GM18517 (cell line): ENCODE measurements at regions not wholly inside any gene's neighbourhood (a gene's known extent, or its start where the extent isn't known, plus 50 kb on each side); places are given as distances from the start of the nearest gene placed in this dataset.

Experiments used
- ATAC-seq: cut with Tn5 transposase; IDR thresholded peaks from one replicate; pipeline ENCODE4 v1.9.1; 2021; ENCODE audit warnings: mild to moderate bottlenecking, moderate library complexity; ENCODE audit not compliant: unreplicated experiment

DNA sequence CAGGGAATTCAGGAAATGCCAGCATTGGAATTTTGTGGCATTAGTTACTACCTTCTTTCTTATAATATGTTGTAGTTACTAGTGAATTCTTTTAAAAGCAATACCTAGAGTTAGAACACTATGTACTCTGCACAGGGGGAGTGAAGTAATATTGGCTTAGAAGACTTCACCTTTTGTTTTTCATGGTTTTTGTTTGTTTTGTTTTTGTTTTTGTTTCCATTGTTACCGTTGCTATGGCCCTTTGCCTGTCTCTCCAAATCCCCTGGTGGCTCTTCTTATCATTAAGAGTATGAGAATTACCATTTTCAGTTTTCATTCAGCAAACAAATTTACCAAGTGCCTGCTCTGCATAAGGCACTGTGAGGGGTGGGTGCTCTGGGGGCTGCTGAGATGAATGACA is 160.1 kb downstream of the HAUS1 start:
- peak; percentile 61 for ATAC-seq

DNA sequence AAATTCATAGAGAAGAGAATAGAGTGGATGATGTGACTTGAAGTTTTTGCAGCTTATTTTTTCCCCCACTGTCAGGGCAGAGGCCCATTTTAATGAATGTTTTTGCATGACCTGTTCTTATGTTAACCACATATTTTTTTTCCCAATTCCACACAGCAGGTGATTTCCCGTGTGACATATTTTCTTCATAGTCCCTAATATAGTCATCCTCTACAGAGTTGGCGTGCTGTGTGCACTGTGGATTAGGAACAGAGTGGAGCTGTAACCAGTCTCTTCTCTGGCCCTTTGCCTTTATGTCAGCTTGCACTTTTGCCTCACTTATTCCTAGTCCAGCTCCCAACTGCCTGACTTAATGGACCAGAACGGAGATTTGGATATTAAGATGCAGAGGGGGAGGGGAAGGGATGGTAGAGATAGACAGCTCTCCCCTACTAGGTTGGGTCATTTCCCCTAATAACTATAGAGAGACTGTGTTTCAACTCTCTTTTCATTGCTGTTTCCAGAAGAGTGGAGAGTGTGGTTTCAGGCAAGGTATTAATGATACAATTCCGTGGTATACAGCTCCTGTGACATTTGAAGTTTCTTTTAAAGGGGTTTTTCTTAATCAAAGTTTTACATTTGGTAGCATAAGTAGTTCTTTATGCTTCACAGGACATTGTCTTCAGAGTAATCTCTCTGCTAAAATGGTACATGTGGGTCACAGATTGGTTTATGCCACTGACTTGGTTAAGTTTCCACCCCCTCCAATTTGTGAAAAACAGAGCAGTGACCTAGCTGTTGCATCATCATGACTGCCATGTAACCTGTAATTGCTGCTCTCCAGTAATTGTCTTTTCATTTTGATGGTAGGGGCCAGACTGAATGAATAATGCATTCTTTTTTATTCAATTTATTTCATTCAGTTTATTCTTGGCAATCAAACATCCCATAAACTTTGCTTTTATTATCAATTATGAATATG is 161.3 kb downstream of the HAUS1 start:
- no peak for ATAC-seq

DNA sequence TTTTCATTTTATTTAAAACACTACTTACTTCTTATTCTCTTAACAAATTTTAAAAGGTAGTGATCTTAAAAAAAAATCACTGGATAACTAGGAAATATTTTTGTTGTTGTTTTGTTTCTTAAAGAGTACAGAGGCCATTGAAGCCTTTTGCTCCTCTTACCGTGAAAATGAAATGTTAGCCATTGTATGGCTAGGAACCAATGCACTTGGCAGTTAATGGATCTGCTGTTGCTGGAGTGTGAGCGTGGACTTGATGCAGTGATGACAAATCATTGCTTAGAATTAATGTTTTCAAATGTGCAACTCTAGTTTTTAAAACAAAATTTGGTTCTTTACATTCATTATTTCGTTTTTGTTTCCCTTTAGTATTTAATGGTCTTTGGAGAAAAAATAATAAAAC is 162.3 kb downstream of the HAUS1 start:
- ATAC-seq, result no peak

DNA sequence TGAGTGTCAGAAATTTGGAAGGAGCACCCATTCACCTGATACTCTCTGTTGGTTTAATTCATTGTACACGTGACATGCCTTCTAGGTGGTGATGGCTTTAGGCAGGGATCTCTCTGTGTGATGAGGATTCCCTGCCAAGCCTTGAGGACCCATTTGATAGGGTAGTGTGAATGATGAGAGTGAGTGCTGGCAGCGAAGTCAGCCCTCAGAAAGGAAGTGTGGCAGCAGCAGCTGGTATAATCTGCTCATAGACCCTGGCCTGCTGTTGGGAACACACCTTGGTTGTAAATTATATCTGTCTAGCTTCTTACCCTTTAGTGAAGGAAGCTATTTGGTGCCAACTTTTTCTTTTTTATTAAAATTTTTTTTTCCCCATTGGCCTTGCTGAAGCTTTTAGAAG is 164.5 kb downstream of the HAUS1 start:
- ATAC-seq, result no peak

DNA sequence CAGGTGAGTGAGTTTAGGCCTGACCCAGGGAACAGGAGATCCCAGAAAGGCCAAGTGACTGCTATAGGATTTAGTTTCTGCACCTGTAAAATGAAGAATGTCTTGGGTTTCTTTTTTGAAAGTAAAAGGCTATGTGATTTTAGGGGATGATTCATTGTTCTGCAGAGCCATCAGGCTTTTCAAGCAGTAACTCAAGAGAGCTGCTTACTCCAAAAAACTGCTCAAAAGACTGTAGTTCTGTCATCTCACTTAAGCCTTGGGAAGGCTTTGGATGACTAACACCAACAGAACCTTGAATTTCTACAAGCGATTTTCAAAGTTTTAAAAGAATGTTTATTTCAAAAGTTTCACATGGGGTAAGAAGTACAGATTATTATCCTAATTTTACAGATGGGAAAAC is 165.1 kb downstream of the HAUS1 start:
- no peak for ATAC-seq

DNA sequence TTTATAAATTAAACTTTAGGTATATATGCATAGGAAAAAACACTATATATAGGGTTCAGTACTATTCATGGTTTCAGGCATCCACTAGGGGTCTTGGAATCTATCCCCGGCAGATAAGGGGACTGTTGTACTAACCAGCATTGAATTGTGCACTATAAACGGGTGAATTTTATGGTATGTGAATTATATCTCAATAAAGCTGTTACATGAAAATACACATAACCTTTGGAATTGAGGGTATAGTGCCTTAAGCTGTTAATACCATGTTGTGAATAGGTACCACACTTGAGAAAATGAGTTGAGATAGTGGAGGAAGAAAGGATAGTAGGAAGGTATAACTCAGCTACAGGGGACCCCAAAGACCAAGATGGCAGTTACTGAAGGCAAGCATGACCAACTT is 167.3 kb downstream of the HAUS1 start:
- ATAC-seq, result no peak

DNA sequence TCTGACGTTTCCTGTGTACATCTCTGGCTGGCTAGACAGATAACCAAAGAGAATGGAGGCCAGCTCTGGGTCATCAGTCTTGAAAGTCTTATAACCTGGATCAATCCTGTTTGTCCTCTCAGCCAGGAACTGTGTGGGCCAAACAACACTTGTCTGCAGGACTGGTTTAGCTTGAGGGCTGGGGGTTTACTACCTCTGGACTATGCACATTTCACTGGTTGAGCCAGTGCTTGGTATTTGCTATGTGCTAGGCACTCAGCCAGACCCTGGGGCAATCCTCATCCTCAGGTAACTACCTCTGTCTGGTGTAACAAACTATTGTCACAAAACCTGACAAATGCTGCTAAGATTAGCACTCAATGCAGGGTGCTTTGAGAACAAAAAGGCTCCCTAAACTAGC is 169.7 kb downstream of the HAUS1 start:
- ATAC-seq, result no peak

DNA sequence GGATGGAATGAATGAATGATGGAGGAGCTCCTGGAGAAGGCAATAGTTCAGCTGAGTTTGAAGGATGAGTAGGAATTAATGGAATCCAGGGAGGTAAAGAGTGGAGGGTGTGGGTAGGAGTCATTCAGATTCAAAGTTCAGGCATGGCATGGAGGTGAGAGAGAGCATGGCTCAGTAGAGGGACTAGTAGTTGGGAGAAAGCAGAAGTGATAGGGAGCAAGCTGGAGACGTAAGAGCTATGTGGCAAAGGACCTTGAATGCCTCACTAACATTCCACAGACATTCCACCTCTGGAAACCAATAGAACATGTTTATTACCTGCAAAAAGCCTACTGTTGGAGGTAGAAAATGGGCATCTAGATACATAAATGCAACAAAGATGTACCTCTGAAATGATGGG is 170.1 kb downstream of the HAUS1 start:
- ATAC-seq, result no peak

DNA sequence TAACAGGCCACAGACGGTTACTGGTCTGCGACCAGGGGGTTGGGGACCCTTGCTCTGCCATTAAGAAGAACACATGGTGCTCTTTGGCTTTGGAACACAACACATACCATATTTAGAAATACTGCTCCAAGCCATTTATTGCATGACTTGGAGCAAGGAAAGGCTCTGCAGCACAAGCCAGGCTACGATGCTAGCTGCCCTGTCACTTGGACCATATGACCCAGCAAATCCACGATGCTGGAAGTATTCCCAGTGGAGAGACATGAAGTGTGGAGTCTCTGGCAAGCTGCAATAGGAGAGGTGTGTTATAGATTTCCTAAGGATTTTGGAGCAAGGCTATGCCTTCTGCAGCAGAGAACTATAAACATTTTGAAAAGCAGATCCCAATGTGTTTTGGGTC is 171.2 kb downstream of the HAUS1 start:
- ATAC-seq, result no peak

DNA sequence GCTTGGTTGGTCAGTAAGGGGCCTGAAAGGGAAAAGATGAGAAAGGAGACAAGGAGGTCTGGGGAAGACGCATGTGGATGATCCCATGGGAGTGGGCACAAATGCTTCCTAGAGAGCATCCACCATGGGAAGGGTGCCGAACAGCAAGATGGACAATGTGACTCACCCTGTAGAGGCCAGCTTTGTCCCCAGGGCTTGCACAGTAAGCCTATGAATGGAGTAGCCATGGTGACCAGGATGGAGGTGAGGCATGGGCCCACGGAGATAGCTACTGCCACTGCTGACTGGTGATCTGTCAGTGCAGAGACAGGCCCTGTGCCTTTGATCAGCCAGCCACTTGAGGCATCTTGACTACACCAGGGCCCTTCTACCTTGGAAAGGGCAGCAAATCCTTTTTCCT is 172.6 kb downstream of the HAUS1 start:
- no peak for ATAC-seq

DNA sequence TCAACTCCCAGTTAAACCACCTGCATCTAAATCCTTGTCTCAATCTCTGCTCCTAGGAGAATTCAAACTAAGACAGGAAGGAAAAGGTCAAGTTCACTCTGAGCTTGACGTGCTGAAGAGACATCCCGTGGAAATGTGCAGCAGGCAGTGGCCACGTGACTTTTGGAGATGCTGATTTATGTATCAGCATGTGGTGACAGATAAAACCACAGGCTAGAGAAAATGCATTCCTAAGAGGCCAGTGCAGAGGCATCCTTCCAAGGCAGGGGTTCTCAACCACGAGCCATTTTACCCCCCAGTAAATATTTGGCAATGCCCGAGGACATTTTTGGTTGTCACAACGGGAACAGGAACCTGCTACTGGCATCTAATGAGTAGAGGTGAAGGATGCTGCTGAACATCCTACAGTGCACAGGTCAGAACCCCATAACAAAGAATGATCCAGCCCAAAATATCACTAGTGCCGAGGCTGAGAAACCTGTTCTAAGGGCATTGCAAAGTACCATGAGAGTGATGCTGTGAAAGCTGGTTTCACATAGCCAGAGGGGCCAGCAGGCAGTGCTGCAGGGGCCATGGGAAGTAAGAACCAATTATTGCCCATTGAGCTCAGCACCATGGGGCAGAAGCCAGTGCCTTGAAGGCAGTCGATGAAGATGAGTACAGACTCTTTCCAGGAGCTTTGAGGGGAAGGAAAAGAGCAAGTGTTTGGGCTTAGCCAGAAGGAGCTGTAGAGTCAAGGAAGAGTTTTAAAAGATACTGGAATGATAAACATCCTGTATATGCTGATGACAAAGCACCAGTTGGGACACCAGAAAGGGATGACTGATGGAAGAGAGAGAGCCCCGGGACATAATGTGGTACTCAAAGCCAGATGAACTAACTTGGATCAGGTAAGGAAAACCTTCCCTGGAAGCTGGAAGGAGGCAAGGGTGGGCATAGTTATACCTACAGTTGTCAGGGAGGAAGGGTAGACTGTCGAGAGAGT is 174.6 kb downstream of the HAUS1 start:
- ATAC-seq, result no peak

DNA sequence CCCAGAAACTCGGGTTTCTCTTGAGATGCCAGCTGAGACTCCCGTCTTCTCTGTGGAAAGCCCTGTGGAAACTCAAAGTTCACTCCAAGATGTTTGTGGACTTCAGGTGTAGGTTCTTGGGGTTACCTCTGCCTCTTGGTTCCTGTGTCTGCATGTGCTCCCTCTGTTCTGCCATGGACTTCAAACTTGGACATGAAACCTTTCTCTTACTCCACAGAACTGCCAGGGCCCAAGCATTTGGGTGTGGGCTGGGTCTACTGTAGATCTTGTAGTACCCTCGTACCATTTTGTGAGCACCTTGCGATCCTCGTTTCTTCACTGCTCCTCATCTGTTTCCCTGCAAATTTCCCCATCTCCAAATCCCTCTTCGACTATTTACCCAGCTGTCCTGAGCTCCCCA is 175.5 kb downstream of the HAUS1 start:
- no peak for ATAC-seq

DNA sequence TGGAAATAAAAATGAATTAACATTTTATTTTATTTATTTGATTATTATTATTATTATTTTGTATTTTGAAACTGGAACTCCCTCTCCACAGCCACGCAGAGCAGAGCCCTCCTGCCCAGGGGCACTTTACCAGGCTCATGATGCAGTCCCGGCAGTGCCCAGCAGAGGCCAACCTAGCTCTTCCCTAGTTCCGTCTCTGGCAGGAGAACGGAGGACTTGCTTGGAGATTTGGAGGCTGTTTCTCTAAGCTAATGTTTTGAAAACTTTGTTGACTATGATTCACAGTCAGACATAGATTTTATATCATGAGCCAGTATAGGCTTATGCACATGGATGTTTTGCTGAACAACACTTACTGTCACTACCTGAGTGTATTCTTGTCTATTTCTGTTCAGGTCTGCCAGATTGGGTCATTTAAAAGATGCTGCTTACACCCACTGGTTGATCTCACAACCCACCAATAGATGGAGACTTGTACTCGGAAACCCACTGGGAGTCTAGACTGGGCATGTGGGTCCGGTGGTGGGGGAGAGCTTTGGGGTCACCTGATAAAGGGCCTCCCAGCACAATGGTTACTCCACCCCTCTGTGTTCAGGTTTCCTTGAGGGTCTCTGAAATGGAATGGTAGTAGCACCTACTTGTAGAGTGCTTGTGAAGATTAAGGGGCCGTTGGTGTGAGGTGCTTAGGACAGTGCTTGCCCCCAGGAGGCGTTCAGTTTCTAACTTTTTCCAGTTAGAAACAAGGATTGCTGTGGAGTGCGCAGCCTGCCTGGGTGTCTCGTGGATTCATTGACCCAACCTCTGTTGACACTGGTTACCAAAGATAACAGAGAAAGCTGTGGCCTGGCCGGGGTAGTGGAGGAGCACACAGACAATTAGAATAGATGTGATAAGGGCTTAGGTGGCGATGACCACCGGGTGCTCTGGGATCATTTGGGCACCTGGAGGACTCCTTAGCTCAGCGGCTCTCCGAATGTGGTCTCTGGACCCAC is 177.3 kb downstream of the HAUS1 start:
- no peak for ATAC-seq

DNA sequence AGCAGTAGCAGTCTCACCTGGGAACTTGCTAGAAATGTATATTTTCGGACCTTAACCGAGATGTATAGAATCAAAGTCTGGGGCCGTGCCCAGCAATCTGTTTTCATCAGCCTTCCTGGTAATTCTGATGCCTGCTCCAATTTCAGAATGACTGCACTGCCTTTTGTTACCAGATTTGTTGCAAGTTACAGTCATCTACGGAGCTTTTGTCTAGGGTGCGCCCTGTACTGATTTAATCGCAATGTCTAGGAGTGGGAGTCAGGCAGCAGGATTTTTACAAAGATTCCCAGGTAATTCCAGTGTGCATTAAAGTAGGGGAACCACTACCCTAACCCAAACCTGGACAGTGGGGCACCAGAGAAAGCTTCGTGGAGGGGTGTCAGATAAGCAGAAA is 178.0 kb downstream of the HAUS1 start:
- no peak for ATAC-seq

DNA sequence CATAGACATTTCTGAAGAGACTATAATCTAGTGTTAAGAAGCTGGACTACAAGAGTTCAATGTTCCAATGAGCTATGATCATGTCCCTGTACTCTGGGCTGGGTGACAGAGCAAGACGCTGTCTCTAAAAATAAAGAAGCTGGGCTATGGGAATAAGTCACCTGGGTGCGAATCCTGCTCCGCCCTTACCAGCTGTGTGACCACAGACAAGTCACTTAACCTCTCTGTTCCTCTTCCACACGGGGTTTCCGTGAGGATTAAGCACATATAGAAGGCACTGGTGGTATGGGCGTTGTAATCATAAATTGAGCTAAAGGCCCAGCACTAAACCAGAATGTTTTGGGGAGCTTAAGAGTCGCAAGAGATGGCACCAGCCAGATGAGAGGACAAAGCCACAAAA is 178.5 kb downstream of the HAUS1 start:
- ATAC-seq, result no peak

DNA sequence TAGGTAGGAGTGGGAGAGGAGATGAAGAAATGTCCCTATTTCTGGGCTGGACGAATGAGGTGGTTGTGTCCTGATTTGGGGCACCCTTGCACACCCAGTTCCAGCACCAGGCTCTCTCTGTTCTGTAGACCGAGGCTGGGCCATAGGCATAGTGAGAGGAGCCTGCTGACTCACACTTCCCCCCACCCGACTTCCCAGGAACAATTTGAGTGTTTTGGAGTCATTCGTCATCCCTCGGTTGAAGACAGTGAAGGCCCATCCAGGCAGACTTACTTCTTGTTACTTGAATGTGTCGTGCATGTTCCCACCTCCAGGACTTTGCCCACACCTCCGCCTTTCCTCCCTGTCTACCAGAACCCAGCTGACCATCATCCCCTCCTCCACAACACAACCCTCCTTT is 179.1 kb downstream of the HAUS1 start:
- ATAC-seq, result no peak

DNA sequence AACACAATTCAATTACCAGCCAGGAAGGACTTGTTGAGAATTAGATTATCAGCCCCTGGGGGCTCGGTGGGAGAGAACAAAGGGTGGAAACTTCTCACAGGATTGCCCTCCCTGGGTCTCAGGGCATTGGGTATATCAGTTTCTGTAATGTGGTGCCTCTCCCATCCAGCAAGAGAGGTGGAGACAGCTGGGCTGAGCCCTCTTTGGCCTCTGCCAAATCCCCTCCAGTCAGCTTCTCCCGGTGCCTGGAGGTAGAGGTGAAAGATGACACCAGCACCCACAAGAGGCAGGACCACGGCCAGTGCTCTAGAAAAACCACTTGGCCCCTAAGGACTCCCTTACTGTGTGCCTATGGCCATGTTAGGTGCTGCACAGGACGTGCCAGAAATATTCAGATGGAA is 179.7 kb downstream of the HAUS1 start:
- no peak for ATAC-seq

DNA sequence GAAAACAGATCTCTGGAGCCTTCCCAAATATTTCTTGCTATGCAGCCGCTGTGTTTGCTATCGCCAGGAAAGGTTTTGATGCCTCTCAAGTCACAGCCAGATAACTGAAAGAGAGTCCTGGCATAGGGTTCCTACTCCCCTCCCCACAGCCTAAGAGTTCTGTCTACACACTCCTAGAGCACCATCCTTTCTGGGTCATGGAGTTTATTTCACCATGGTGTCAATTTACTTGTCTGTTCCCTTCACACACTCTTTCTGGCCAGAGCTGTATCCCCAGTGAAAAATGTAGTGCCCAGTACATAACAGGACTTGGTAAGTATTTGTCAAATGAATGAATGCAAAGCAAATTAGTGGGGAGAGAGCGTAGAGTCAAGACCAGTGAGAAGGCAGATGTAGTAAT is 185.3 kb downstream of the HAUS1 start:
- no peak for ATAC-seq

DNA sequence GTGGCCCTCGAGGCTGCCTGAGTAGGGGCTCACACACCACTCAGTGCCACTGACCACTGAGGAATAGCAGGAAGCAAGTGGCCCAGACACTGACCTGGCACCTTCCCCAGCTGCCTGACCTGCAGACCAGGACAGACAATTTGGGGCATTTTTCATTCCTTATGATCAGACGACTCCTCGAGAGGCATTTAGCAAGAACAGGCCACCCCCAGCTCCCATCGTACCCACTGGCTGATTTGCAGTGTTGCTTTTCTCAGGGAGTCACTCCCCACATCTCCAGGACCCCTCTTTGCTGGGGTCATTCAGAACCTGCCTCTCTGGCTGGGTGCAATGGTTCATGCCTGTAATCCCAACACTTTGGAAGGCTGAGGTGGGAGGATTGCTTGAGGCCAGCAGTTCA is 185.7 kb downstream of the HAUS1 start:
- ATAC-seq, result no peak

DNA sequence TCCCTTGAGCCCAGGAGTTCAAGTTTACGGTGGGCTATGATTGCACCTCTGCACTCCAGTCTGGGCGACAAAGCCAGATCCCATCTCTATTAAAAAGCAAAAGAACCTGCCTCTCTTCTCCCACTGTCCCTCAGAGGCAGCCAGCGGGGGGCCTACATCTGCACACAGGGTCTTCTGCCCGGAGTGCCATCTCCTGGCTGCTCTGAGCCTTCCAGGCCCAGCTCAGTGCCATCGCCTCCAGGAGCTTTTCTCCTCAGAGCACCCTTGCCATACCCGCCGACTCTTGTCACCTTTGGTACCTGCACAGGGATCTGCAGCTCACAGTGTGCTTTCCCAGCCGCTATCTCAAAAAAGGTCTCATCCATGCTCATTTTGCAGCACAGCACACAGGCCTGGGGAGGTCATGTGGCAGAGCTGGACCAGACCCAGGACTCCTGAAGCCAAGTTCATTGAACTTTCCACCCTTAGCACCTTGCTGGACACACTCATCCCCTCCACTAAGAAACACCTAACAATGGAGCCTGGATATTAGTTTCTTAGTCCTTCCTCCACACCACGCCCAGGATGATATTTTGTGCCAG is 186.3 kb downstream of the HAUS1 start:
- ATAC-seq, result no peak
